Panc1 (cell line): ENCODE measurements at regions not wholly inside any gene's neighbourhood (a gene's known extent, or its start where the extent isn't known, plus 50 kb on each side); places are given as distances from the start of the nearest gene placed in this dataset.

Source experiments
- ATAC-seq: fragments of 200-7000 bp; cut with Tn5 transposase; 2 replicates; pipeline ENCODE4 v1.9.1; 2020; ENCODE audit warnings: mild to moderate bottlenecking, moderate library complexity
- BruUV-seq: library from RNA; stranded (reverse); fragments of 400-500 nt; replicated peaks from 2 replicates; lab custom pipeline; 2021; lab: Mats Ljungman, UMichigan
- CTCF ChIA-PET: fragments of 300-600 bp; sonication (Branson Sonifier 250); formaldehyde crosslinking; loops from one replicate; lab custom pipeline; 2022; ENCODE audit warnings: antibody characterized with exemption; lab: Charles Lee
- POLR2A ChIA-PET: fragments of 300-600 bp; sonication (Branson Sonifier 250); formaldehyde crosslinking; loops from one replicate; lab custom pipeline; 2022; ENCODE audit warnings: antibody characterized with exemption; lab: Charles Lee
- DNase-seq: peaks from one replicate; pipeline ENCODE4 v3.0.0-alpha.2; 2010; ENCODE audit warnings: low read depth, low spot score
- H3K27ac ChIP-seq: 2 replicates; pipeline ENCODE4 v1.5.1; 2011; ENCODE audit warnings: mild to moderate bottlenecking, low read length, inconsistent platforms
- H3K27me3 ChIP-seq: fragments of 200-500 bp; sonication (Bioruptor generic); 2 replicates; pipeline ENCODE4 v1.6.0; 2014; ENCODE audit warnings: low read length, inconsistent platforms; ENCODE audit not compliant: control insufficient read depth, insufficient read depth
- H3K36me3 ChIP-seq: fragments of 200-500 bp; sonication (Bioruptor generic); 2 replicates; pipeline ENCODE4 v1.5.1; 2014; ENCODE audit warnings: inconsistent platforms, mild to moderate bottlenecking, low read length, moderate library complexity; ENCODE audit not compliant: control insufficient read depth, insufficient read depth
- H3K4me1 ChIP-seq: 2 replicates; pipeline ENCODE4 v1.5.1; 2011; ENCODE audit warnings: inconsistent platforms, mild to moderate bottlenecking, low read length, moderate library complexity; ENCODE audit not compliant: control insufficient read depth, insufficient read depth
- H3K4me3 ChIP-seq, 2 experiments: 2 replicates each; pipeline ENCODE4 v1.5.1; 2011 to 2012; ENCODE audit warnings: low read depth in 2 of 2, low read length in 2 of 2, mild to moderate bottlenecking in 2 of 2, inconsistent platforms in 1 of 2, moderate library complexity in 1 of 2
- H3K9me3 ChIP-seq: fragments of 200-500 bp; sonication (Bioruptor generic); 2 replicates; pipeline ENCODE4 v1.5.1; 2014; ENCODE audit warnings: low read depth, mild to moderate bottlenecking, inconsistent platforms, low read length, moderate library complexity; ENCODE audit not compliant: control insufficient read depth, insufficient read depth
- CTCF ChIP-seq: fragments of 450-650 bp; IDR thresholded peaks from 2 replicates; pipeline ENCODE4 v1.5.1; 2017; ENCODE audit warnings: mild to moderate bottlenecking
- POLR2AphosphoS5 ChIP-seq: IDR thresholded peaks from 2 replicates; pipeline ENCODE4 v1.6.1; 2012; ENCODE audit warnings: mild to moderate bottlenecking, low read depth, low read length, moderate library complexity
- REST ChIP-seq, 2 experiments: IDR thresholded peaks; 2 replicates each; pipeline ENCODE4 v1.6.1; 2011 to 2012; ENCODE audit warnings: low read depth in 2 of 2, control low read depth in 1 of 2, low read length in 1 of 2, mild to moderate bottlenecking in 1 of 2, moderate library complexity in 1 of 2; ENCODE audit not compliant: insufficient read depth in 1 of 2
- SIN3A ChIP-seq: IDR thresholded peaks from 2 replicates; pipeline ENCODE4 v1.6.1; 2012; ENCODE audit warnings: low read depth, mild to moderate bottlenecking, low read length, moderate library complexity, borderline replicate concordance; ENCODE audit not compliant: insufficient read depth
- TCF7L2 ChIP-seq: IDR thresholded peaks from 2 replicates; pipeline ENCODE4 v1.6.1; 2011; ENCODE audit warnings: mild to moderate bottlenecking, low read depth, low read length, inconsistent platforms
- in situ Hi-C: cut with HindIII; loops from 2 replicates; pipeline ENCODE4 v1.10.0; 2016; ENCODE audit warnings: low sequenced_read_pairs, low pct_unique_long_range_greater_than_20kb
- intact Hi-C: fragments of 100-400 bp; cut with micrococcal nuclease; formaldehyde crosslinking; loops from one replicate; pipeline ENCODE4 v1.10.0; 2022; ENCODE audit not compliant: unreplicated experiment

GRCh38 chr20:51126337-51126736 is 103.4 kb upstream of the KCNG1 start:
- no peak overlapping the region for H3K27ac ChIP-seq
- no peak for DNase-seq

GRCh38 chr20:51125780-51126179 is 102.9 kb upstream of the KCNG1 start:
- intact Hi-C loops (no loop called here), in situ Hi-C loops (no loop called here)
- BruUV-seq = no TSS peak
- H3K36me3 ChIP-seq = no peaks in the 10 kb centered on the region
- POLR2A ChIA-PET = no interaction called here
- H3K4me3 ChIP-seq = no peak overlapping the region
- no peaks in the 10 kb centered on the region for H3K27me3 ChIP-seq
- ATAC-seq = no peak
- H3K4me1 ChIP-seq = 0 out of 2 replicates have a peak, but pooled peaks cover 4% of the 10 kb centered on the region
- no peak overlapping the region for H3K27ac ChIP-seq
- CTCF ChIA-PET = no interaction called here
- no peak for DNase-seq
- H3K9me3 ChIP-seq = no peaks in the 10 kb centered on the region
- TF ChIP-seq SIN3A (no peak), CTCF (no peak), REST (IDR thresholded peaks at IDR 0.05; ENCODE audit: insufficient read depth in 1 of 2, low read depth in 2 of 2, low read length in 1 of 2) (no peak), TCF7L2 (no peak), POLR2AphosphoS5 (no peak)

More at GRCh38 chr20:51126337-51126736, 103.4 kb upstream of the KCNG1 start:
- in situ Hi-C loops (no loop called here), intact Hi-C loops (no loop called here)
- Histone ChIP-seq H3K9me3 (no peaks in the 10 kb centered on the region), H3K36me3 (no peaks in the 10 kb centered on the region), H3K4me1 (0 out of 2 replicates have a peak, but pooled peaks cover 2% of the 10 kb centered on the region), H3K4me3 (no peak overlapping the region), H3K27me3 (no peaks in the 10 kb centered on the region)
- no peak for ATAC-seq
- ChIA-PET CTCF (no interaction called here), POLR2A (no interaction called here)
- BruUV-seq = no TSS peak
- TF ChIP-seq SIN3A (no peak), CTCF (no peak), POLR2AphosphoS5 (no peak), TCF7L2 (no peak), REST (IDR thresholded peaks at IDR 0.05; ENCODE audit: insufficient read depth in 1 of 2, low read depth in 2 of 2, low read length in 1 of 2) (no peak)
